Lower lobe of right lung (tissue), 2 donors: ENCODE measurements at regions not wholly inside any gene's neighbourhood (a gene's known extent, or its start where the extent isn't known, plus 50 kb on each side); places are given as distances from the start of the nearest gene placed in this dataset.
A peak's percentile ranks its signal among the peaks of the same experiment; 100 is the strongest.

Experiments used
- ATAC-seq, 2 donors: fragments of 200-7000 bp; cut with Tn5 transposase; one replicate each; pipeline ENCODE4 v1.9.1; 2020 to 2022; ENCODE audit warnings: mild to moderate bottlenecking in 2 of 2, moderate library complexity in 2 of 2
- DNase-seq: peaks from one replicate; pipeline ENCODE4 v3.0.0-alpha.2; 2020
- H3K27ac ChIP-seq: fragments of 200-600 bp; one replicate; pipeline ENCODE4 v1.8.0; 2022
- H3K27me3 ChIP-seq: fragments of 200-600 bp; one replicate; pipeline ENCODE4 v1.8.0; 2022; ENCODE audit warnings: low read depth
- H3K36me3 ChIP-seq: fragments of 200-600 bp; one replicate; pipeline ENCODE4 v1.8.0; 2022; ENCODE audit warnings: mild to moderate bottlenecking
- H3K4me1 ChIP-seq: fragments of 200-600 bp; one replicate; pipeline ENCODE4 v1.8.0; 2022
- H3K4me3 ChIP-seq: fragments of 200-600 bp; one replicate; pipeline ENCODE4 v1.8.0; 2022; ENCODE audit warnings: mild to moderate bottlenecking
- H3K9me3 ChIP-seq: fragments of 200-600 bp; one replicate; pipeline ENCODE4 v1.8.0; 2022
- CTCF ChIP-seq: fragments of 200-600 bp; IDR thresholded peaks from one replicate; pipeline ENCODE4 v1.8.0; 2022; ENCODE audit warnings: antibody characterized with exemption, mild to moderate bottlenecking
- intact Hi-C: fragments of 100-400 bp; cut with DNase I; formaldehyde crosslinking; loops from one replicate; pipeline ENCODE4 v1.11.0; 2022
- donor health status: DM: no; HTN: yes; CAD: no; lungs with severe emphysema.

GRCh38 chr6:134686071-134686470, 263.8 kb downstream of the ALDH8A1 start:
- Histone ChIP-seq H3K27ac (no peak overlapping the region), H3K4me3 (no peak overlapping the region), H3K4me1 (peaks cover 4% of the 10 kb centered on the region), H3K27me3 (no peaks in the 10 kb centered on the region), H3K9me3 (no peaks in the 10 kb centered on the region), H3K36me3 (no peaks in the 10 kb centered on the region)
- peak in 1 of 2 donors; percentile 58 for ATAC-seq
- TF ChIP-seq CTCF: no peak
- intact Hi-C loops: no loop called here
- DNase-seq: no peak

- ATAC-seq (no peak), DNase-seq (no peak)
- Histone ChIP-seq H3K36me3 (no peaks in the 10 kb centered on the region), H3K9me3 (no peaks in the 10 kb centered on the region), H3K27ac (no peak overlapping the region), H3K4me1 (peaks cover 4% of the 10 kb centered on the region), H3K27me3 (no peaks in the 10 kb centered on the region), H3K4me3 (no peak overlapping the region)
- intact Hi-C loops: no loop called here
- TF ChIP-seq CTCF: no peak
Observed at GRCh38 chr6:134684423-134684795, 265.5 kb downstream of the ALDH8A1 start.

- Histone ChIP-seq H3K27me3 (no peaks in the 10 kb centered on the region), H3K4me3 (no peak overlapping the region), H3K9me3 (no peaks in the 10 kb centered on the region), H3K27ac (no peak overlapping the region), H3K4me1 (peaks cover 4% of the 10 kb centered on the region), H3K36me3 (no peaks in the 10 kb centered on the region)
- no peak for TF ChIP-seq CTCF
- intact Hi-C loops: no loop called here
- no peak for DNase-seq
- ATAC-seq: no peak
Observed at GRCh38 chr6:134683783-134684422, 266.0 kb downstream of the ALDH8A1 start.

GRCh38 chr6:134680433-134680832, 269.5 kb downstream of the ALDH8A1 start:
- H3K4me1 ChIP-seq: peaks cover 4% of the 10 kb centered on the region
- intact Hi-C loops: no loop called here
- no peak for TF ChIP-seq CTCF
- no peaks in the 10 kb centered on the region for H3K9me3 ChIP-seq
- H3K4me3 ChIP-seq: no peak overlapping the region
- DNase-seq (no peak), ATAC-seq (no peak)
- no peaks in the 10 kb centered on the region for H3K27me3 ChIP-seq
- no peaks in the 10 kb centered on the region for H3K36me3 ChIP-seq
- no peak overlapping the region for H3K27ac ChIP-seq

GRCh38 chr6:134680021-134680420, 269.9 kb downstream of the ALDH8A1 start:
- Histone ChIP-seq H3K9me3 (no peaks in the 10 kb centered on the region), H3K4me3 (no peak overlapping the region), H3K27me3 (no peaks in the 10 kb centered on the region), H3K27ac (no peak overlapping the region), H3K4me1 (peaks cover 4% of the 10 kb centered on the region), H3K36me3 (no peaks in the 10 kb centered on the region)
- no peak for DNase-seq
- ATAC-seq: no peak
- no peak for TF ChIP-seq CTCF
- intact Hi-C loops: no loop called here
